ENCODE measurements at regions not wholly inside any gene's neighbourhood (a gene's known extent, or its start where the extent isn't known, plus 50 kb on each side); places are given as distances from the start of the nearest gene placed in this dataset.

DNA sequence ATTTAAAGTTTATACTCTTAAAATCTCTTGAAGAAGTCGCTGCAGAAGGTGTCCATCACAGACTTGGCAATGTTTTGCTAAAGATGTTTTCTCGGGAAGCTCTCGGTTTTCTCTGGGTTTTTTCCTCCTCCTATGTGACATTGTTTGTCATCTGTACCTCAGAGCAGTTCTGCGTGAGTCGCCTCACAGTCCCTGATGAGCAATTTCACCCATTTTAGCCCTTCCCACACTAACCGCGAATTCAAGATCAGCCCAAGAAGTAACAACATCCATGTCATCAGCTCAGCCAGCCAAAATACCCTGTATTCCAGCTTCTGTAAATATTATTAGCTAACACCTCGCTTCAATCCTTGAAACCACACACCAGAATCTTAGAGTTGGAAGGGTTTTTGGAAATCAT, 224.3 kb upstream of the SETMAR start:
- TF ChIP-seq, protein P1, sequence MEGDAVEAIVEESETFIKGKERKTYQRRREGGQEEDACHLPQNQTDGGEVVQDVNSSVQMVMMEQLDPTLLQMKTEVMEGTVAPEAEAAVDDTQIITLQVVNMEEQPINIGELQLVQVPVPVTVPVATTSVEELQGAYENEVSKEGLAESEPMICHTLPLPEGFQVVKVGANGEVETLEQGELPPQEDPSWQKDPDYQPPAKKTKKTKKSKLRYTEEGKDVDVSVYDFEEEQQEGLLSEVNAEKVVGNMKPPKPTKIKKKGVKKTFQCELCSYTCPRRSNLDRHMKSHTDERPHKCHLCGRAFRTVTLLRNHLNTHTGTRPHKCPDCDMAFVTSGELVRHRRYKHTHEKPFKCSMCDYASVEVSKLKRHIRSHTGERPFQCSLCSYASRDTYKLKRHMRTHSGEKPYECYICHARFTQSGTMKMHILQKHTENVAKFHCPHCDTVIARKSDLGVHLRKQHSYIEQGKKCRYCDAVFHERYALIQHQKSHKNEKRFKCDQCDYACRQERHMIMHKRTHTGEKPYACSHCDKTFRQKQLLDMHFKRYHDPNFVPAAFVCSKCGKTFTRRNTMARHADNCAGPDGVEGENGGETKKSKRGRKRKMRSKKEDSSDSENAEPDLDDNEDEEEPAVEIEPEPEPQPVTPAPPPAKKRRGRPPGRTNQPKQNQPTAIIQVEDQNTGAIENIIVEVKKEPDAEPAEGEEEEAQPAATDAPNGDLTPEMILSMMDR (IDR thresholded peaks at IDR 0.05): no peak
- no peak for TF ChIP-seq POLR2A (IDR thresholded peaks at IDR 0.05)

All from esophagus squamous epithelium (tissue), 4 donors.